Astrocyte of the cerebellum (primary cell): ENCODE measurements at regions not wholly inside any gene's neighbourhood (a gene's known extent, or its start where the extent isn't known, plus 50 kb on each side); places are given as distances from the start of the nearest gene placed in this dataset.

Experiments
- DNase-seq: peaks from one replicate; pipeline ENCODE4 v3.0.0-alpha.2; 2011; ENCODE audit warnings: low read depth
- H3K4me3 ChIP-seq: 2 replicates; pipeline ENCODE4 v1.5.1; 2011; ENCODE audit warnings: mild to moderate bottlenecking, low read depth, low read length, moderate library complexity
- in situ Hi-C: cut with HindIII; loops from 2 replicates; pipeline ENCODE4 v1.10.0; 2017; ENCODE audit warnings: low sequenced_read_pairs
- TF ChIP-seq, protein P1 (sequence below): IDR thresholded peaks from 2 replicates; pipeline ENCODE4 v1.5.1; 2012; ENCODE audit warnings: low read length, low read depth, moderate library complexity, mild to moderate bottlenecking; ENCODE audit errors: missing control alignments

DNA sequence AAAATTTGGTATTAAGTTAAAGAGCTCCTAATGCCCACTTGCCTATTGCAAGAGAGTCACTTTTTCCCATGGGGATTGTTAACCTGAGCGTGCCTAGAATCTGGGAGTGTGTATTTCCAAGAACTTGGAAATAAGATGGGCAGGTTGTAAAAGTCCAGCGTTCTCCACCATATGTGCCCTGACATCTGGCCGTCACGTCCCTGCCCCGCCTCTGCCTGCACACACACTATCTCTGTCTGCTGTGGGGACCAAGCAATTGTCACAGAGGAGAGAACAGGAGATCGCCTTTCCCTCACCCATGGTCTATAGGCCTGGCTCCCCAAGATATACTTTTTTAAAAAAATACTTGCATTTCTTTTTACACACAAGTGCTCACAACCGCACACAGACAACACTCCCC is 396.5 kb upstream of the PFKP start:
- no peak for DNase-seq
- in situ Hi-C loops: no loop called here
- TF ChIP-seq, protein P1, sequence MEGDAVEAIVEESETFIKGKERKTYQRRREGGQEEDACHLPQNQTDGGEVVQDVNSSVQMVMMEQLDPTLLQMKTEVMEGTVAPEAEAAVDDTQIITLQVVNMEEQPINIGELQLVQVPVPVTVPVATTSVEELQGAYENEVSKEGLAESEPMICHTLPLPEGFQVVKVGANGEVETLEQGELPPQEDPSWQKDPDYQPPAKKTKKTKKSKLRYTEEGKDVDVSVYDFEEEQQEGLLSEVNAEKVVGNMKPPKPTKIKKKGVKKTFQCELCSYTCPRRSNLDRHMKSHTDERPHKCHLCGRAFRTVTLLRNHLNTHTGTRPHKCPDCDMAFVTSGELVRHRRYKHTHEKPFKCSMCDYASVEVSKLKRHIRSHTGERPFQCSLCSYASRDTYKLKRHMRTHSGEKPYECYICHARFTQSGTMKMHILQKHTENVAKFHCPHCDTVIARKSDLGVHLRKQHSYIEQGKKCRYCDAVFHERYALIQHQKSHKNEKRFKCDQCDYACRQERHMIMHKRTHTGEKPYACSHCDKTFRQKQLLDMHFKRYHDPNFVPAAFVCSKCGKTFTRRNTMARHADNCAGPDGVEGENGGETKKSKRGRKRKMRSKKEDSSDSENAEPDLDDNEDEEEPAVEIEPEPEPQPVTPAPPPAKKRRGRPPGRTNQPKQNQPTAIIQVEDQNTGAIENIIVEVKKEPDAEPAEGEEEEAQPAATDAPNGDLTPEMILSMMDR: no peak
- H3K4me3 ChIP-seq: no peak overlapping the region

DNA sequence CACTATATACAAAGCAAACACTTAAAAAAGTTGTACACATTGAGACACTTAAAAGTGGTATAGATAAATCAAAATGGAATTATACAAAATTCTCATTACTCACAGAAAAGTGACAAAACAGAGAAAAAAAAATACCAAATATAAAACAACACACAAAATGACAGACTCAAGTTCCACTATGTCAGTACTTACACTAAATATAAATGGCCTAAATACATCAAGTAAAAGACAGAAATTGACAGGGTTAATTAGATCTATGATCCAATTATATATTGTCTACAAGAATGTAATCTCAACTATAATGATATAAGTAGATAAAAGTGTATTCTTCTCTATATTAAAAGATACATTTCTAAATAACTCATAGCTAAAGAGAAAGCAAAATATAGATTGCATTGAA is 401.6 kb upstream of the PFKP start:
- no peak overlapping the region for H3K4me3 ChIP-seq
- TF ChIP-seq, protein P1: no peak
- DNase-seq: no peak
- in situ Hi-C loops: no loop called here

GRCh38 chr10:2660276-2660675 is 407.1 kb upstream of the PFKP start:
- TF ChIP-seq, protein P1: no peak
- in situ Hi-C loops: no loop called here
- DNase-seq: no peak
- no peak overlapping the region for H3K4me3 ChIP-seq

DNA sequence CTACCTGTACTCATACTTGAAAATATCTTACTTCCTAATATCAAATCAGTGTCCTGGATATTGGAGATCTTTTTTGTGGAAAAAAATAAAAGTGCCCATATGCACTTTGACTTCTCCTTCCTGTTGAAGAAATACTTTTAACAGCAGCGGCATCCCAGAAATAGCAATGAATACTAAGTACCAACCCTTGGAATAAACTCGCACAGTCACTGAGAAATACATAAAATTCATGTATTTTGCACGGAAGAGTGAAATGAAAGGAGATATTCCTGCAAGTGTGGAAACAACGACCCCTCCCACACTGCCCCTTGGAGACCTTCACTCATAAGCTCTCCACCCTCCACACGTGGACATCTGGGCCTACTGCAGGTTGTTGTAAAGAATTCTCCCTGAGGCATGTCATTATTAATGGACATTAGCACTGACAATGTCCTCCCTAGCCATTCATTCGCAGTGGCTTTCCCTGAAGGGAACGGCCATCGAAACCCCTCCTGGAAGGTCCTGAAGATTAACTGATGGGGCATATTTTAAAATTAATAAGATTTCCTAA is 407.6 kb upstream of the PFKP start:
- TF ChIP-seq, protein P1: no peak
- no peak overlapping the region for H3K4me3 ChIP-seq
- in situ Hi-C loops: no loop called here
- no peak for DNase-seq

DNA sequence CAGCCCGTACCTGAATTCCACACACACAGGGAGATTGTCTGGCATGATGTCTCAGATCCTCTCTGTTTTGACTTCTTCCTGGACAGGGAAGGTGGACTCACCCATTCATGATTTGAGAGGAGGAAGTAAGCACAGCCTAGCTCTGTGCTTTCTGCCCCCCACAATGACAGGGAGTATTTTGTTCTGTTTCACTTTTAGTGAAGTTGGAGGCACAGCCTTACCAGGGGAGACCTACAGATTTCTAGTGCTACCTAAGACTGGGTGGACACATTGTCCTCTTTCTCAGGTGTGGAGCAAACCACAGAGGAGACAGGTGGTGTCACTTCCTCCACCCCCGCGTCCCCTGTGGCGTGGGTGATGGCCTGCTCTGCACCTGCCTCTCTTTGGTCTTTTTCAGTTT is 408.6 kb upstream of the PFKP start:
- no peak for DNase-seq
- in situ Hi-C loops: no loop called here
- no peak overlapping the region for H3K4me3 ChIP-seq
- TF ChIP-seq, protein P1: no peak

- no peak overlapping the region for H3K4me3 ChIP-seq
- in situ Hi-C loops: no loop called here
- DNase-seq: no peak
- TF ChIP-seq, protein P1: no peak
Observed at GRCh38 chr10:2650328-2650727, 417.0 kb upstream of the PFKP start.
